ENCODE measurements at regions not wholly inside any gene's neighbourhood (a gene's known extent, or its start where the extent isn't known, plus 50 kb on each side); places are given as distances from the start of the nearest gene placed in this dataset.

GRCh38 chr14:53501361-53502211 is 348.5 kb upstream of the DDHD1 start:
- H3K9me3 ChIP-seq, result no peaks in the 10 kb centered on the region
- no peak overlapping the region for H3K4me3 ChIP-seq
- H3K36me3 ChIP-seq, result no peaks in the 10 kb centered on the region
- ATAC-seq (ENCODE audit: insufficient number of reproducible peaks, low FRiP score, low read depth) (no peak), DNase-seq (ENCODE audit: low spot score) (no peak)
- H3K27me3 ChIP-seq (replicated peaks; ENCODE audit: insufficient read depth), result no peaks in the 10 kb centered on the region
- no peak overlapping the region for H3K27ac ChIP-seq
- H3K4me1 ChIP-seq (ENCODE audit: control insufficient read depth in 1 of 2, low read depth in 2 of 2), result no peaks in the 10 kb centered on the region
- TF ChIP-seq CTCF (IDR thresholded peaks at IDR 0.05), result no peak

- DNase-seq (ENCODE audit: low spot score), result no peak
- TF ChIP-seq CTCF (IDR thresholded peaks at IDR 0.05), result no peak
- no peaks in the 10 kb centered on the region for H3K4me1 ChIP-seq (ENCODE audit: control insufficient read depth in 1 of 2, low read depth in 2 of 2)
- H3K4me3 ChIP-seq, result no peak overlapping the region
- H3K27me3 ChIP-seq (replicated peaks; ENCODE audit: insufficient read depth), result no peaks in the 10 kb centered on the region
- H3K27ac ChIP-seq, result no peak overlapping the region
- no peaks in the 10 kb centered on the region for H3K36me3 ChIP-seq
- no peak for ATAC-seq (ENCODE audit: insufficient number of reproducible peaks, low FRiP score, low read depth)
- no peaks in the 10 kb centered on the region for H3K9me3 ChIP-seq
Observed at GRCh38 chr14:53500191-53500590, 347.1 kb upstream of the DDHD1 start.

- Histone ChIP-seq H3K4me1 (ENCODE audit: control insufficient read depth in 1 of 2, low read depth in 2 of 2) (no peaks in the 10 kb centered on the region), H3K27me3 (replicated peaks; ENCODE audit: insufficient read depth) (no peaks in the 10 kb centered on the region), H3K4me3 (no peak overlapping the region), H3K9me3 (no peaks in the 10 kb centered on the region), H3K36me3 (no peaks in the 10 kb centered on the region), H3K27ac (no peak overlapping the region)
- ATAC-seq (ENCODE audit: insufficient number of reproducible peaks, low FRiP score, low read depth), result no peak
- TF ChIP-seq CTCF (IDR thresholded peaks at IDR 0.05), result no peak
- DNase-seq (ENCODE audit: low spot score), result no peak
Observed at GRCh38 chr14:53496668-53497067, 343.5 kb upstream of the DDHD1 start.

GRCh38 chr14:53495846-53496343 is 342.8 kb upstream of the DDHD1 start:
- Histone ChIP-seq H3K4me1 (ENCODE audit: control insufficient read depth in 1 of 2, low read depth in 2 of 2) (no peaks in the 10 kb centered on the region), H3K36me3 (no peaks in the 10 kb centered on the region), H3K9me3 (no peaks in the 10 kb centered on the region), H3K4me3 (no peak overlapping the region), H3K27me3 (replicated peaks; ENCODE audit: insufficient read depth) (no peaks in the 10 kb centered on the region), H3K27ac (no peak overlapping the region)
- ATAC-seq (ENCODE audit: insufficient number of reproducible peaks, low FRiP score, low read depth), result no peak
- TF ChIP-seq CTCF (IDR thresholded peaks at IDR 0.05), result no peak
- no peak for DNase-seq (ENCODE audit: low spot score)

GRCh38 chr14:53494587-53494986 is 341.5 kb upstream of the DDHD1 start:
- Histone ChIP-seq H3K4me1 (ENCODE audit: control insufficient read depth in 1 of 2, low read depth in 2 of 2) (no peaks in the 10 kb centered on the region), H3K27ac (no peak overlapping the region), H3K9me3 (no peaks in the 10 kb centered on the region), H3K4me3 (no peak overlapping the region), H3K27me3 (replicated peaks; ENCODE audit: insufficient read depth) (no peaks in the 10 kb centered on the region), H3K36me3 (no peaks in the 10 kb centered on the region)
- no peak for ATAC-seq (ENCODE audit: insufficient number of reproducible peaks, low FRiP score, low read depth)
- DNase-seq (ENCODE audit: low spot score), result no peak
- TF ChIP-seq CTCF (IDR thresholded peaks at IDR 0.05), result no peak
